ENCODE measurements at regions not wholly inside any gene's neighbourhood (a gene's known extent, or its start where the extent isn't known, plus 50 kb on each side); places are given as distances from the start of the nearest gene placed in this dataset.

- TF ChIP-seq CTCF (IDR thresholded peaks at IDR 0.05) (no peak), MAX (IDR thresholded peaks at IDR 0.05; ENCODE audit: low read depth) (no peak), EP300 (IDR thresholded peaks at IDR 0.05; ENCODE audit: borderline replicate concordance in 1 of 2, low read depth in 1 of 2, low read length in 1 of 2) (no peak), SMC3 (IDR thresholded peaks at IDR 0.05; ENCODE audit: low read depth, low read length) (no peak), TAF1 (IDR thresholded peaks at IDR 0.05; ENCODE audit: borderline replicate concordance, low read depth, low read length) (no peak), POLR2AphosphoS5 (IDR thresholded peaks at IDR 0.05; ENCODE audit: low read depth, low read length) (no peak), USF2 (IDR thresholded peaks at IDR 0.05; ENCODE audit: borderline replicate concordance, low read depth, low read length) (no peak), REST (IDR thresholded peaks at IDR 0.05; ENCODE audit: low read depth, low read length) (no peak), USF1 (IDR thresholded peaks at IDR 0.05; ENCODE audit: borderline replicate concordance, low read depth) (no peak), EZH2phosphoT487 (IDR thresholded peaks at IDR 0.05; ENCODE audit: borderline replicate concordance, low read depth) (no peak), RFX5 (IDR thresholded peaks at IDR 0.05; ENCODE audit: low read length) (no peak), FOXM1 (IDR thresholded peaks at IDR 0.05; ENCODE audit: low read depth) (no peak), YY1 (IDR thresholded peaks at IDR 0.05; ENCODE audit: low read depth) (0 out of 2 replicates have a peak, but pooled peaks have one; percentile 24)
Measured at GRCh38 chr6:6736791-6737654, 148.5 kb downstream of the LY86 start.

Measured in SK-N-SH (cell line).